ENCODE measurements at regions not wholly inside any gene's neighbourhood (a gene's known extent, or its start where the extent isn't known, plus 50 kb on each side); places are given as distances from the start of the nearest gene placed in this dataset.

- Histone ChIP-seq H3K36me3 (replicated peaks in 1 of 2; ENCODE audit: control extremely low read depth in 1 of 2, control insufficient read depth in 1 of 2, extremely low read depth in 1 of 2, insufficient read depth in 2 of 2, low read length in 1 of 2) (no peaks in the 10 kb centered on the region), H3K4me1 (ENCODE audit: control insufficient read depth in 2 of 2, insufficient read depth in 2 of 2, low read length in 2 of 2) (no peaks in the 10 kb centered on the region), H3K79me2 (ENCODE audit: control insufficient read depth, insufficient read depth, low read length) (no peaks in the 10 kb centered on the region), H3K27ac (ENCODE audit: low read length in 2 of 2) (no peak overlapping the region), H3K27me3 (replicated peaks in 1 of 4; ENCODE audit: control extremely low read depth in 1 of 4, control insufficient read depth in 3 of 4, insufficient read depth in 4 of 4, low read length in 3 of 4) (no peaks in the 10 kb centered on the region), H3K4me2 (replicated peaks; ENCODE audit: low read depth, low read length, poor library complexity, severe bottlenecking) (no peak overlapping the region), H2AFZ (ENCODE audit: insufficient read depth, low read depth, low read length, poor library complexity, severe bottlenecking) (no peak overlapping the region), H3K9me3 (ENCODE audit: control extremely low read depth in 1 of 3, control insufficient read depth in 2 of 3, insufficient read depth in 1 of 3, low read length in 2 of 3) (peaks cover 0 to 3% (median 0%) of the 10 kb centered on the region in 3 donors), H3K9ac (ENCODE audit: low read length) (no peak overlapping the region), H3K4me3 (ENCODE audit: control extremely low read depth in 1 of 5, extremely low read depth in 1 of 5, insufficient read depth in 1 of 5, low read depth in 2 of 5, low read length in 4 of 5) (no peak overlapping the region), H4K20me1 (ENCODE audit: control insufficient read depth, insufficient read depth, low read length, poor library complexity, severe bottlenecking) (no peaks in the 10 kb centered on the region)
- Mint-ChIP-seq H3K27me3 (no peaks in the 10 kb centered on the region), H3K4me3 (no peak overlapping the region), H3K27ac (no peak overlapping the region), H3K9me3 (ENCODE audit: insufficient read depth) (no peaks in the 10 kb centered on the region), H3K4me1 (no peaks in the 10 kb centered on the region)
- POLR2A ChIA-PET, result no interaction called here
- intact Hi-C loops (cut with micrococcal nuclease), result no loop called here
- DNase-seq (no peak), ATAC-seq (ENCODE audit: low read depth) (no peak)
- TF ChIP-seq CTCF (IDR thresholded peaks at IDR 0.05) (no peak), EZH2 (IDR thresholded peaks at IDR 0.05; ENCODE audit: borderline replicate concordance, insufficient read depth, low read depth, low read length, poor library complexity, severe bottlenecking) (no peak)
- CTCF ChIA-PET, result no interaction called here
- 93% methylated on average over 6 of the region's 7 CpGs for WGBS (ENCODE audit: insufficient coverage)
Measured at GRCh38 chr14:99345472-99345871, 73.5 kb upstream of the BCL11B start.

- intact Hi-C loops (cut with micrococcal nuclease), result no loop called here
- ChIA-PET CTCF (no interaction called here), POLR2A (no interaction called here)
- no peaks in the 10 kb centered on the region for H3K4me1 ChIP-seq (ENCODE audit: control insufficient read depth in 2 of 2, insufficient read depth in 2 of 2, low read length in 2 of 2)
- no peaks in the 10 kb centered on the region for H4K20me1 ChIP-seq (ENCODE audit: control insufficient read depth, insufficient read depth, low read length, poor library complexity, severe bottlenecking)
- H3K4me1 Mint-ChIP-seq, result no peaks in the 10 kb centered on the region
- ATAC-seq (ENCODE audit: low read depth) (no peak), DNase-seq (no peak)
- peaks cover 3% of the 10 kb centered on the region for H3K27me3 Mint-ChIP-seq
- no peak overlapping the region for H3K27ac ChIP-seq (ENCODE audit: low read length in 2 of 2)
- no peak overlapping the region for H3K4me3 ChIP-seq (ENCODE audit: control extremely low read depth in 1 of 5, extremely low read depth in 1 of 5, insufficient read depth in 1 of 5, low read depth in 2 of 5, low read length in 4 of 5)
- H3K36me3 ChIP-seq (replicated peaks in 1 of 2; ENCODE audit: control extremely low read depth in 1 of 2, control insufficient read depth in 1 of 2, extremely low read depth in 1 of 2, insufficient read depth in 2 of 2, low read length in 1 of 2), result no peaks in the 10 kb centered on the region
- WGBS (ENCODE audit: insufficient coverage), result 82% methylated on average over 14 of the region's 20 CpGs
- H3K4me2 ChIP-seq (replicated peaks; ENCODE audit: low read depth, low read length, poor library complexity, severe bottlenecking), result no peak overlapping the region
- no peak overlapping the region for H2AFZ ChIP-seq (ENCODE audit: insufficient read depth, low read depth, low read length, poor library complexity, severe bottlenecking)
- H3K9me3 Mint-ChIP-seq (ENCODE audit: insufficient read depth), result no peaks in the 10 kb centered on the region
- peaks cover 0 to 4% (median under 1%) of the 10 kb centered on the region in 3 donors for H3K9me3 ChIP-seq (ENCODE audit: control extremely low read depth in 1 of 3, control insufficient read depth in 2 of 3, insufficient read depth in 1 of 3, low read length in 2 of 3)
- H3K27me3 ChIP-seq (replicated peaks in 1 of 4; ENCODE audit: control extremely low read depth in 1 of 4, control insufficient read depth in 3 of 4, insufficient read depth in 4 of 4, low read length in 3 of 4), result no peaks in the 10 kb centered on the region
- H3K79me2 ChIP-seq (ENCODE audit: control insufficient read depth, insufficient read depth, low read length), result no peaks in the 10 kb centered on the region
- no peak overlapping the region for H3K9ac ChIP-seq (ENCODE audit: low read length)
- TF ChIP-seq CTCF (IDR thresholded peaks at IDR 0.05) (no peak), EZH2 (IDR thresholded peaks at IDR 0.05; ENCODE audit: borderline replicate concordance, insufficient read depth, low read depth, low read length, poor library complexity, severe bottlenecking) (no peak)
- H3K27ac Mint-ChIP-seq, result no peak overlapping the region
- H3K4me3 Mint-ChIP-seq, result no peak overlapping the region
Measured at GRCh38 chr14:99344051-99344758, 72.2 kb upstream of the BCL11B start.

Data from B cell (primary cell).